Left cardiac atrium (tissue), 4 donors: ENCODE measurements at regions not wholly inside any gene's neighbourhood (a gene's known extent, or its start where the extent isn't known, plus 50 kb on each side); places are given as distances from the start of the nearest gene placed in this dataset.

ENCODE experiments used
- ATAC-seq, 2 donors: fragments of 200-7000 bp; cut with Tn5 transposase; one replicate each; pipeline ENCODE4 v1.9.1; 2020; ENCODE audit warnings: mild to moderate bottlenecking in 2 of 2, moderate library complexity in 2 of 2
- DNase-seq: peaks from one replicate; pipeline ENCODE4 v3.0.0-alpha.2; 2020
- intact Hi-C, 2 donors: fragments of 100-400 bp; cut with DNase I; formaldehyde crosslinking; loops; one replicate each; pipeline versions ENCODE4 v1.14.1 to v1.15.1; 2022 to 2023
- donor health status: DM: no; HTN: yes; CAD: no.
- donor health status: DM: no; HTN: yes; CAD: no; lungs with severe emphysema.
- donor health status: DM: yes; HTN: yes; CAD: no.
- donor health status: Dilated cardiomyopathy.

GRCh38 chr10:131475043-131475442 lies 163.5 kb upstream of the TCERG1L start:
- no peak for ATAC-seq
- intact Hi-C loops = no loop called here
- no peak for DNase-seq

- no peak for DNase-seq
- intact Hi-C loops = no loop called here
- ATAC-seq = no peak
Observed at GRCh38 chr10:131475803-131476202, 164.3 kb upstream of the TCERG1L start.

GRCh38 chr10:131477457-131478121 lies 166.1 kb upstream of the TCERG1L start:
- intact Hi-C loops = no loop called here
- no peak for DNase-seq
- no peak for ATAC-seq

GRCh38 chr10:131478377-131478989 lies 167.0 kb upstream of the TCERG1L start:
- intact Hi-C loops = no loop called here
- no peak for ATAC-seq
- DNase-seq = no peak

GRCh38 chr10:131480066-131480465 lies 168.5 kb upstream of the TCERG1L start:
- intact Hi-C loops = no loop called here
- no peak for ATAC-seq
- DNase-seq = no peak

- intact Hi-C loops = no loop called here
- DNase-seq = no peak
- no peak for ATAC-seq
Observed at GRCh38 chr10:131480861-131481260, 169.3 kb upstream of the TCERG1L start.

GRCh38 chr10:131485732-131486131 lies 174.2 kb upstream of the TCERG1L start:
- intact Hi-C loops = no loop called here
- DNase-seq = no peak
- no peak for ATAC-seq

- intact Hi-C loops = no loop called here
- DNase-seq (no peak), ATAC-seq (no peak)
Observed at GRCh38 chr10:131487822-131488221, 176.3 kb upstream of the TCERG1L start.

- DNase-seq = no peak
- intact Hi-C loops = no loop called here
- ATAC-seq = no peak
Observed at GRCh38 chr10:131490991-131491594, 179.6 kb upstream of the TCERG1L start.

GRCh38 chr10:131492211-131492857 lies 180.8 kb upstream of the TCERG1L start:
- DNase-seq (no peak), ATAC-seq (no peak)
- intact Hi-C loops = no loop called here

- intact Hi-C loops = no loop called here
- ATAC-seq (no peak), DNase-seq (no peak)
Observed at GRCh38 chr10:131493432-131493831, 181.9 kb upstream of the TCERG1L start.

- no peak for DNase-seq
- intact Hi-C loops = no loop called here
- ATAC-seq = no peak
Observed at GRCh38 chr10:131494451-131494850, 182.9 kb upstream of the TCERG1L start.

GRCh38 chr10:131495224-131495623 lies 183.7 kb upstream of the TCERG1L start:
- DNase-seq = no peak
- ATAC-seq = no peak
- intact Hi-C loops = no loop called here

GRCh38 chr10:131495892-131496291 lies 184.4 kb upstream of the TCERG1L start:
- intact Hi-C loops = no loop called here
- no peak for ATAC-seq
- no peak for DNase-seq

GRCh38 chr10:131496351-131497052 lies 185.0 kb upstream of the TCERG1L start:
- no peak for ATAC-seq
- no peak for DNase-seq
- intact Hi-C loops = no loop called here

- DNase-seq (no peak), ATAC-seq (no peak)
- intact Hi-C loops = no loop called here
Observed at GRCh38 chr10:131499566-131499965, 188.0 kb upstream of the TCERG1L start.

GRCh38 chr10:131500181-131500580 lies 188.7 kb upstream of the TCERG1L start:
- intact Hi-C loops = no loop called here
- DNase-seq (no peak), ATAC-seq (no peak)

GRCh38 chr10:131500892-131501291 lies 189.4 kb upstream of the TCERG1L start:
- ATAC-seq = no peak
- intact Hi-C loops = no loop called here

GRCh38 chr10:131503992-131504391 lies 192.5 kb upstream of the TCERG1L start:
- DNase-seq (no peak), ATAC-seq (no peak)
- intact Hi-C loops = no loop called here

More at GRCh38 chr10:131500892-131501291, 189.4 kb upstream of the TCERG1L start:
- no peak for DNase-seq

- intact Hi-C loops = no loop called here
- no peak for DNase-seq
- no peak for ATAC-seq
Observed at GRCh38 chr10:131511391-131511790, 199.9 kb upstream of the TCERG1L start.
